Neuronal stem cell (in vitro differentiated cells): ENCODE measurements at regions not wholly inside any gene's neighbourhood (a gene's known extent, or its start where the extent isn't known, plus 50 kb on each side); places are given as distances from the start of the nearest gene placed in this dataset.

ENCODE experiments used
- DNase-seq: peaks from one replicate; pipeline ENCODE4 v3.0.0-alpha.2; 2013; ENCODE audit warnings: low spot score
- H2AFZ ChIP-seq: one replicate; pipeline ENCODE4 v1.6.1; 2013; ENCODE audit warnings: mild to moderate bottlenecking, low read length, inconsistent platforms
- H2AK5ac ChIP-seq: 2 replicates; pipeline ENCODE4 v1.6.1; 2013; ENCODE audit warnings: low read depth, mild to moderate bottlenecking, inconsistent platforms, low read length, moderate library complexity, mixed read lengths
- H2BK120ac ChIP-seq: 2 replicates; pipeline ENCODE4 v1.6.1; 2013; ENCODE audit warnings: low read depth, mild to moderate bottlenecking, inconsistent platforms, low read length, moderate library complexity, mixed read lengths
- H2BK12ac ChIP-seq: one replicate; pipeline ENCODE4 v1.6.1; 2013; ENCODE audit warnings: low read length, inconsistent platforms
- H2BK15ac ChIP-seq: 2 replicates; pipeline ENCODE4 v1.6.1; 2013; ENCODE audit warnings: mild to moderate bottlenecking, low read length, inconsistent platforms, mixed read lengths
- H2BK5ac ChIP-seq: one replicate; pipeline ENCODE4 v1.6.1; 2013; ENCODE audit warnings: inconsistent platforms, mild to moderate bottlenecking, low read length, moderate library complexity
- H3K14ac ChIP-seq: one replicate; pipeline ENCODE4 v1.6.1; 2013; ENCODE audit warnings: low read length, inconsistent platforms
- H3K18ac ChIP-seq: 2 replicates; pipeline ENCODE4 v1.6.1; 2013; ENCODE audit warnings: low read length, inconsistent platforms
- H3K23ac ChIP-seq: 2 replicates; pipeline ENCODE4 v1.6.1; 2013; ENCODE audit warnings: low read depth, mild to moderate bottlenecking, mixed read lengths, low read length, inconsistent platforms; ENCODE audit not compliant: poor library complexity
- H3K27ac ChIP-seq: replicated peaks from 3 replicates; pipeline ENCODE4 v1.5.1; 2013; ENCODE audit warnings: low read length, inconsistent platforms
- H3K27me3 ChIP-seq, 3 experiments: 2 replicates each; pipeline ENCODE4 v1.6.1; 2013; ENCODE audit warnings: low read length in 3 of 3, mild to moderate bottlenecking in 2 of 3, inconsistent platforms in 1 of 3, low read depth in 1 of 3, mixed read lengths in 1 of 3, moderate library complexity in 1 of 3; ENCODE audit not compliant: control insufficient read depth in 3 of 3, insufficient read depth in 3 of 3
- H3K36me3 ChIP-seq, 2 donors: replicated peaks in 1 of 2; 2 replicates each; pipeline ENCODE4 v1.6.1; 2013; ENCODE audit warnings: low read length in 2 of 2; ENCODE audit not compliant: control insufficient read depth in 2 of 2, insufficient read depth in 2 of 2
- H3K4ac ChIP-seq: 2 replicates; pipeline ENCODE4 v1.6.1; 2013; ENCODE audit warnings: inconsistent platforms, mild to moderate bottlenecking, low read length, moderate library complexity
- H3K4me1 ChIP-seq, 2 donors: 1 replicate in 1 of 2; 2 replicates in 1 of 2; pipeline ENCODE4 v1.6.1; 2013; ENCODE audit warnings: low read length in 2 of 2, low read depth in 1 of 2; ENCODE audit not compliant: control insufficient read depth in 2 of 2, insufficient read depth in 1 of 2
- H3K4me2 ChIP-seq: one replicate; pipeline ENCODE4 v1.6.1; 2013; ENCODE audit warnings: mild to moderate bottlenecking, low read length, inconsistent platforms; ENCODE audit not compliant: insufficient read depth, poor library complexity, severe bottlenecking
- H3K4me3 ChIP-seq, 2 donors: 2 replicates each; pipeline ENCODE4 v1.5.1; 2013; ENCODE audit warnings: low read length in 2 of 2, mild to moderate bottlenecking in 2 of 2, inconsistent platforms in 1 of 2, moderate library complexity in 1 of 2
- H3K79me1 ChIP-seq: one replicate; pipeline ENCODE4 v1.6.1; 2013; ENCODE audit warnings: low read depth, mild to moderate bottlenecking, inconsistent platforms, low read length, moderate library complexity
- H3K9ac ChIP-seq: one replicate; pipeline ENCODE4 v1.6.1; 2013; ENCODE audit warnings: mild to moderate bottlenecking, low read depth, low read length, inconsistent platforms; ENCODE audit not compliant: poor library complexity
- H3K9me3 ChIP-seq, 2 donors: replicated peaks in 1 of 2; 2 replicates each; pipeline versions ENCODE3 to v1.6.1; 2013; ENCODE audit warnings: low read length in 2 of 2, mild to moderate bottlenecking in 2 of 2, inconsistent platforms in 1 of 2, low read depth in 1 of 2, mixed read lengths in 1 of 2, moderate library complexity in 1 of 2; ENCODE audit not compliant: control insufficient read depth in 2 of 2, insufficient read depth in 1 of 2
- H4K8ac ChIP-seq: one replicate; pipeline ENCODE4 v1.6.1; 2013; ENCODE audit warnings: low read depth, mild to moderate bottlenecking, inconsistent platforms, low read length, moderate library complexity
- H4K91ac ChIP-seq: one replicate; pipeline ENCODE4 v1.6.1; 2013; ENCODE audit warnings: low read length, low read depth, mild to moderate bottlenecking, inconsistent platforms; ENCODE audit not compliant: poor library complexity
- WGBS, 2 donors: extraction: QIAGEN DNeasy Blood & Tissue Kit; methylation state at CpG; one replicate each; pipeline ENCODE4 v1.1.7; 2013; ENCODE audit warnings: missing lambda C conversion rate in 2 of 2, mixed read lengths in 1 of 2; ENCODE audit not compliant: insufficient read length in 2 of 2, insufficient replicate concordance in 1 of 2; ENCODE audit errors: extremely low coverage in 2 of 2; 5-methylcytosine and 5-hydroxymethylcytosine counted together

GRCh38 chr6:131456565-131456964 is 116.5 kb upstream of the ARG1 start:
- no CpG with 5 or more reads among the region's 5 CpGs for WGBS, 2 donors
- H3K4me1 ChIP-seq, result peaks cover 0 to 4% of the 10 kb centered on the region in 2 donors

GRCh38 chr6:131459005-131459404 is 114.0 kb upstream of the ARG1 start:
- Histone ChIP-seq H3K23ac (no peak overlapping the region), H3K27me3 (no peaks in the 10 kb centered on the region), H3K14ac (no peak overlapping the region), H4K91ac (no peak overlapping the region), H3K4me2 (no peak overlapping the region), H2BK120ac (no peak overlapping the region), H2BK12ac (no peak overlapping the region), H3K4me1 (peaks cover 0 to 4% of the 10 kb centered on the region in 2 donors), H3K36me3 (no peaks in the 10 kb centered on the region), H3K18ac (no peak overlapping the region), H3K4me3 (no peak overlapping the region), H3K79me1 (no peaks in the 10 kb centered on the region), H2AK5ac (no peak overlapping the region), H3K27ac (no peak overlapping the region), H3K9ac (no peak overlapping the region), H2BK15ac (no peak overlapping the region), H4K8ac (no peak overlapping the region), H2BK5ac (no peak overlapping the region), H3K9me3 (no peaks in the 10 kb centered on the region), H3K4ac (no peak overlapping the region), H2AFZ (no peak overlapping the region)
- no peak for DNase-seq

More at GRCh38 chr6:131456565-131456964, 116.5 kb upstream of the ARG1 start:
- Histone ChIP-seq H4K8ac (no peak overlapping the region), H3K9ac (no peak overlapping the region), H3K27me3 (no peaks in the 10 kb centered on the region), H2AFZ (no peak overlapping the region), H3K4me2 (no peak overlapping the region), H3K4ac (no peak overlapping the region), H4K91ac (no peak overlapping the region), H2BK120ac (no peak overlapping the region), H2BK5ac (no peak overlapping the region), H3K4me3 (no peak overlapping the region), H3K9me3 (no peaks in the 10 kb centered on the region), H3K14ac (no peak overlapping the region), H3K79me1 (no peaks in the 10 kb centered on the region), H2AK5ac (no peak overlapping the region), H3K36me3 (no peaks in the 10 kb centered on the region), H2BK12ac (no peak overlapping the region), H2BK15ac (no peak overlapping the region), H3K27ac (no peak overlapping the region), H3K23ac (no peak overlapping the region), H3K18ac (no peak overlapping the region)
- no peak for DNase-seq

DNA sequence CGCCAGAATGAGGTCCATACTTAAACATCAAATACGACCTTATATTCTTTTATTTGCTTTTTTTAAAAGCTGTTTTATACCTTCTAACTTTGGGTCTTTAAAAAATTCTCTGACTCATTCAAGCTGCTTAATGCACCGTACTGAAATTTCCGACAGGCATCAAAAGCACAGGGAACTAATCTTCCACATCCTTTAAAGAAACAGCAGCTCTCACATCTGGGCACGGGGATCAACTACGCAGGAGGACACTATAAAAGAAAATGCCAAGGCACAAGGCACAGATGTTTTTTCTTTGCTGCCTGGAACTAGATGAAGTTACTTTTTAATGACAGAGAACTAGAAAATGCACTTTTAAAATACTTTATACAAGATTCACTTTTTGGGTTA is 112.4 kb upstream of the ARG1 start:
- Histone ChIP-seq H3K27ac (no peak overlapping the region), H2AK5ac (no peak overlapping the region), H3K4me3 (no peak overlapping the region), H3K18ac (no peak overlapping the region), H2BK5ac (no peak overlapping the region), H3K9me3 (no peaks in the 10 kb centered on the region), H3K4me1 (peaks cover 0 to 4% of the 10 kb centered on the region in 2 donors), H3K36me3 (no peaks in the 10 kb centered on the region), H2BK120ac (no peak overlapping the region), H3K23ac (no peak overlapping the region), H2AFZ (peak overlapping the region; percentile 77), H3K14ac (no peak overlapping the region), H3K4me2 (no peak overlapping the region), H2BK12ac (no peak overlapping the region), H4K8ac (no peak overlapping the region), H3K4ac (no peak overlapping the region), H2BK15ac (no peak overlapping the region), H3K79me1 (no peaks in the 10 kb centered on the region), H3K27me3 (no peaks in the 10 kb centered on the region), H4K91ac (no peak overlapping the region), H3K9ac (no peak overlapping the region)
- DNase-seq, result peak; percentile 3
- no CpG with 5 or more reads among the region's 6 CpGs for WGBS, 2 donors

DNA sequence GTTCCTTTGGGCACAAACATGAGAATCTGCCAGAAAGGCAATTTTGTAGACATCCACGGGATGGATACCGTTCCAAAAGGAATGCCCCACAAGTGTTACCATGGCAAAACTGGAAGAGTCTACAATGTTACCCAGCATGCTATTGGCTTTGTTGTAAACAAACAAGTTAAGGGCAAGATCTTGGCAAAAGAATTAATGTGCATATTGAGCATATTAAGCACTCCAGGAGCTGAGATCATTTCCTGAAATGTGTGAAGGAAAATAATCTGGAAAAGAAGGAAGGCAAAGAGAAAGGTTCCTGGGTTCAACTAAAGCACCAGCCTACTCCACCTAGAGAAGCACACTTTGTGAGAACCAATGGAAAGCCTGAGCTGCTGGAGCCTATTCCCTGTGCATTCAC is 103.9 kb upstream of the ARG1 start:
- Histone ChIP-seq H3K4me3 (no peak overlapping the region), H3K4me1 (no peaks in the 10 kb centered on the region), H2BK5ac (no peak overlapping the region), H2AK5ac (no peak overlapping the region), H2BK120ac (no peak overlapping the region), H2BK15ac (no peak overlapping the region), H3K9ac (no peak overlapping the region), H4K8ac (no peak overlapping the region), H3K36me3 (no peaks in the 10 kb centered on the region), H2AFZ (peak overlapping the region; percentile 37), H3K18ac (no peak overlapping the region), H3K4me2 (no peak overlapping the region), H2BK12ac (no peak overlapping the region), H3K79me1 (no peaks in the 10 kb centered on the region), H3K4ac (no peak overlapping the region), H3K27me3 (no peaks in the 10 kb centered on the region), H3K23ac (no peak overlapping the region), H3K14ac (no peak overlapping the region), H4K91ac (no peak overlapping the region), H3K27ac (no peak overlapping the region), H3K9me3 (no peaks in the 10 kb centered on the region)
- no CpG with 5 or more reads among the region's 2 CpGs for WGBS, 2 donors
- no peak for DNase-seq
